Panc1 (cell line): ENCODE measurements at regions not wholly inside any gene's neighbourhood (a gene's known extent, or its start where the extent isn't known, plus 50 kb on each side); places are given as distances from the start of the nearest gene placed in this dataset.

Experiments
- ATAC-seq: fragments of 200-7000 bp; cut with Tn5 transposase; 2 replicates; pipeline ENCODE4 v1.9.1; 2020; ENCODE audit warnings: mild to moderate bottlenecking, moderate library complexity
- BruUV-seq: library from RNA; stranded (reverse); fragments of 400-500 nt; replicated peaks from 2 replicates; lab custom pipeline; 2021; lab: Mats Ljungman, UMichigan
- CTCF ChIA-PET: fragments of 300-600 bp; sonication (Branson Sonifier 250); formaldehyde crosslinking; loops from one replicate; lab custom pipeline; 2022; ENCODE audit warnings: antibody characterized with exemption; lab: Charles Lee
- POLR2A ChIA-PET: fragments of 300-600 bp; sonication (Branson Sonifier 250); formaldehyde crosslinking; loops from one replicate; lab custom pipeline; 2022; ENCODE audit warnings: antibody characterized with exemption; lab: Charles Lee
- DNase-seq: peaks from one replicate; pipeline ENCODE4 v3.0.0-alpha.2; 2010; ENCODE audit warnings: low read depth, low spot score
- H3K27ac ChIP-seq: 2 replicates; pipeline ENCODE4 v1.5.1; 2011; ENCODE audit warnings: mild to moderate bottlenecking, low read length, inconsistent platforms
- H3K27me3 ChIP-seq: fragments of 200-500 bp; sonication (Bioruptor generic); 2 replicates; pipeline ENCODE4 v1.6.0; 2014; ENCODE audit warnings: low read length, inconsistent platforms; ENCODE audit not compliant: control insufficient read depth, insufficient read depth
- H3K36me3 ChIP-seq: fragments of 200-500 bp; sonication (Bioruptor generic); 2 replicates; pipeline ENCODE4 v1.5.1; 2014; ENCODE audit warnings: inconsistent platforms, mild to moderate bottlenecking, low read length, moderate library complexity; ENCODE audit not compliant: control insufficient read depth, insufficient read depth
- H3K4me1 ChIP-seq: 2 replicates; pipeline ENCODE4 v1.5.1; 2011; ENCODE audit warnings: inconsistent platforms, mild to moderate bottlenecking, low read length, moderate library complexity; ENCODE audit not compliant: control insufficient read depth, insufficient read depth
- H3K4me3 ChIP-seq, 2 experiments: 2 replicates each; pipeline ENCODE4 v1.5.1; 2011 to 2012; ENCODE audit warnings: low read depth in 2 of 2, low read length in 2 of 2, mild to moderate bottlenecking in 2 of 2, inconsistent platforms in 1 of 2, moderate library complexity in 1 of 2
- H3K9me3 ChIP-seq: fragments of 200-500 bp; sonication (Bioruptor generic); 2 replicates; pipeline ENCODE4 v1.5.1; 2014; ENCODE audit warnings: low read depth, mild to moderate bottlenecking, inconsistent platforms, low read length, moderate library complexity; ENCODE audit not compliant: control insufficient read depth, insufficient read depth
- POLR2AphosphoS5 ChIP-seq: IDR thresholded peaks from 2 replicates; pipeline ENCODE4 v1.6.1; 2012; ENCODE audit warnings: mild to moderate bottlenecking, low read depth, low read length, moderate library complexity
- SIN3A ChIP-seq: IDR thresholded peaks from 2 replicates; pipeline ENCODE4 v1.6.1; 2012; ENCODE audit warnings: low read depth, mild to moderate bottlenecking, low read length, moderate library complexity, borderline replicate concordance; ENCODE audit not compliant: insufficient read depth
- TCF7L2 ChIP-seq: IDR thresholded peaks from 2 replicates; pipeline ENCODE4 v1.6.1; 2011; ENCODE audit warnings: mild to moderate bottlenecking, low read depth, low read length, inconsistent platforms
- in situ Hi-C: cut with HindIII; loops from 2 replicates; pipeline ENCODE4 v1.10.0; 2016; ENCODE audit warnings: low sequenced_read_pairs, low pct_unique_long_range_greater_than_20kb
- intact Hi-C: fragments of 100-400 bp; cut with micrococcal nuclease; formaldehyde crosslinking; loops from one replicate; pipeline ENCODE4 v1.10.0; 2022; ENCODE audit not compliant: unreplicated experiment
- TF ChIP-seq, protein P1 (sequence below): fragments of 450-650 bp; IDR thresholded peaks from 2 replicates; pipeline ENCODE4 v1.5.1; 2017; ENCODE audit warnings: mild to moderate bottlenecking
- TF ChIP-seq, protein P2 (sequence below), 2 experiments: IDR thresholded peaks; 2 replicates each; pipeline ENCODE4 v1.6.1; 2011 to 2012; ENCODE audit warnings: low read depth in 2 of 2, control low read depth in 1 of 2, low read length in 1 of 2, mild to moderate bottlenecking in 1 of 2, moderate library complexity in 1 of 2; ENCODE audit not compliant: insufficient read depth in 1 of 2

DNA sequence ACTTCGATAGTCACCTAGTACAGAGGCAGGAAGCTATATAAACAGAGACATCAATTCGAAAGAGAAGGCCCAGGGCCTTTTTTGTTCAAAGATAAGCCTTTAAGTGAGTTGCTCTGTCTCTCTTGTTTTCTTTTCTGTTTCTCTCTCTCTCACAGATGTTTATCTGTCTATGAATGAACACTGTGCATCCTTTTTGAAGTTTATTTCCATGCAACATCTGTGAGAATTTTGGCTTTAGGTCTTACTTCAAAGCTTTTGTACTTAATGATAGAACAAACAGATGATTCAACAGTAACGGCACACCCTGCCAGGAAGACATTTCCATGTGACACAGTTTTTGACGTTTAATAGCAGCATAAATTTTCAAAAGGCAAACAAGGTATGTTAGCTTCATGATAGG, 1413.1 kb upstream of the CDH6 start:
- CTCF ChIA-PET = no interaction called here
- TF ChIP-seq TCF7L2 (peak; percentile 65; the same call in 1 of the 2 replicates), SIN3A (no peak)
- intact Hi-C loops = no loop called here
- no peaks in the 10 kb centered on the region for H3K9me3 ChIP-seq
- H3K36me3 ChIP-seq = no peaks in the 10 kb centered on the region
- H3K4me3 ChIP-seq = no peak overlapping the region
- in situ Hi-C loops = no loop called here
- no TSS peak for BruUV-seq
- POLR2A ChIA-PET = interaction anchor here (0.6 kb wide), 1 partner anchor 1485 kb away, joined by 9 read pairs; no protein-coding TSS in a partner anchor
- no peak for ATAC-seq
- no peaks in the 10 kb centered on the region for H3K4me1 ChIP-seq
- DNase-seq = no peak
- no peak overlapping the region for H3K27ac ChIP-seq
- no peaks in the 10 kb centered on the region for H3K27me3 ChIP-seq

DNA sequence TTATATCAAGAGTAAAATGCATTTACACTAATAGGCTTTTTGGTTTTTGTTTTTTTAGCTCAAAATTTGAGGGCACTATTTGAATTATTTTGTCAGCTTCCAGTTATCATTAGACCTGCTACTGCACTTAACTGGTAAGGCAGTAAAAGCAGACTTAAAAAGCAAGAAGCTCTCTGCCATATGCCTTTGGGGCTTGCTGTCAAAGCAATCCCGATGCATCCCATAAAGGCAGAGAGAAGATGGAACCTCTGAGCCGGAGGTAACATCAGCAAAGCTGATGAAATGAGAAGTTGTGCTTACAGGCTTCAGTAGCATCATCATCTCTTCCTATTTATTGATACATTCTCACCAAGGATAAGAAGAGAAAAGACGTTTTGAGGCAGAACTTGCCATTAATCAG, 1414.3 kb upstream of the CDH6 start:
- POLR2A ChIA-PET = no interaction called here
- BruUV-seq = no TSS peak

More for the DNA sequence above, 1414.3 kb upstream of the CDH6 start:
- Histone ChIP-seq H3K9me3 (no peaks in the 10 kb centered on the region), H3K4me1 (no peaks in the 10 kb centered on the region), H3K27ac (no peak overlapping the region; the same call in 1 of the 2 replicates), H3K27me3 (no peaks in the 10 kb centered on the region), H3K4me3 (no peak overlapping the region), H3K36me3 (no peaks in the 10 kb centered on the region)
- CTCF ChIA-PET = no interaction called here
- intact Hi-C loops (no loop called here), in situ Hi-C loops (no loop called here)
- DNase-seq (no peak), ATAC-seq (no peak)
- TF ChIP-seq SIN3A (no peak), TCF7L2 (no peak), POLR2AphosphoS5 (no peak)
- TF ChIP-seq, protein P1, sequence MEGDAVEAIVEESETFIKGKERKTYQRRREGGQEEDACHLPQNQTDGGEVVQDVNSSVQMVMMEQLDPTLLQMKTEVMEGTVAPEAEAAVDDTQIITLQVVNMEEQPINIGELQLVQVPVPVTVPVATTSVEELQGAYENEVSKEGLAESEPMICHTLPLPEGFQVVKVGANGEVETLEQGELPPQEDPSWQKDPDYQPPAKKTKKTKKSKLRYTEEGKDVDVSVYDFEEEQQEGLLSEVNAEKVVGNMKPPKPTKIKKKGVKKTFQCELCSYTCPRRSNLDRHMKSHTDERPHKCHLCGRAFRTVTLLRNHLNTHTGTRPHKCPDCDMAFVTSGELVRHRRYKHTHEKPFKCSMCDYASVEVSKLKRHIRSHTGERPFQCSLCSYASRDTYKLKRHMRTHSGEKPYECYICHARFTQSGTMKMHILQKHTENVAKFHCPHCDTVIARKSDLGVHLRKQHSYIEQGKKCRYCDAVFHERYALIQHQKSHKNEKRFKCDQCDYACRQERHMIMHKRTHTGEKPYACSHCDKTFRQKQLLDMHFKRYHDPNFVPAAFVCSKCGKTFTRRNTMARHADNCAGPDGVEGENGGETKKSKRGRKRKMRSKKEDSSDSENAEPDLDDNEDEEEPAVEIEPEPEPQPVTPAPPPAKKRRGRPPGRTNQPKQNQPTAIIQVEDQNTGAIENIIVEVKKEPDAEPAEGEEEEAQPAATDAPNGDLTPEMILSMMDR = no peak
- TF ChIP-seq, protein P2, sequence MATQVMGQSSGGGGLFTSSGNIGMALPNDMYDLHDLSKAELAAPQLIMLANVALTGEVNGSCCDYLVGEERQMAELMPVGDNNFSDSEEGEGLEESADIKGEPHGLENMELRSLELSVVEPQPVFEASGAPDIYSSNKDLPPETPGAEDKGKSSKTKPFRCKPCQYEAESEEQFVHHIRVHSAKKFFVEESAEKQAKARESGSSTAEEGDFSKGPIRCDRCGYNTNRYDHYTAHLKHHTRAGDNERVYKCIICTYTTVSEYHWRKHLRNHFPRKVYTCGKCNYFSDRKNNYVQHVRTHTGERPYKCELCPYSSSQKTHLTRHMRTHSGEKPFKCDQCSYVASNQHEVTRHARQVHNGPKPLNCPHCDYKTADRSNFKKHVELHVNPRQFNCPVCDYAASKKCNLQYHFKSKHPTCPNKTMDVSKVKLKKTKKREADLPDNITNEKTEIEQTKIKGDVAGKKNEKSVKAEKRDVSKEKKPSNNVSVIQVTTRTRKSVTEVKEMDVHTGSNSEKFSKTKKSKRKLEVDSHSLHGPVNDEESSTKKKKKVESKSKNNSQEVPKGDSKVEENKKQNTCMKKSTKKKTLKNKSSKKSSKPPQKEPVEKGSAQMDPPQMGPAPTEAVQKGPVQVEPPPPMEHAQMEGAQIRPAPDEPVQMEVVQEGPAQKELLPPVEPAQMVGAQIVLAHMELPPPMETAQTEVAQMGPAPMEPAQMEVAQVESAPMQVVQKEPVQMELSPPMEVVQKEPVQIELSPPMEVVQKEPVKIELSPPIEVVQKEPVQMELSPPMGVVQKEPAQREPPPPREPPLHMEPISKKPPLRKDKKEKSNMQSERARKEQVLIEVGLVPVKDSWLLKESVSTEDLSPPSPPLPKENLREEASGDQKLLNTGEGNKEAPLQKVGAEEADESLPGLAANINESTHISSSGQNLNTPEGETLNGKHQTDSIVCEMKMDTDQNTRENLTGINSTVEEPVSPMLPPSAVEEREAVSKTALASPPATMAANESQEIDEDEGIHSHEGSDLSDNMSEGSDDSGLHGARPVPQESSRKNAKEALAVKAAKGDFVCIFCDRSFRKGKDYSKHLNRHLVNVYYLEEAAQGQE (IDR thresholded peaks at IDR 0.05; ENCODE audit: insufficient read depth in 1 of 2, low read depth in 2 of 2, low read length in 1 of 2) = no peak
